Epidermal melanocyte (primary cell): ENCODE measurements at regions not wholly inside any gene's neighbourhood (a gene's known extent, or its start where the extent isn't known, plus 50 kb on each side); places are given as distances from the start of the nearest gene placed in this dataset.
"Not testable (repeated sequence)": the region's sequence is repeated elsewhere in the genome, so short reads cannot be mapped to it uniquely, and the experiment has no call there.

Experiments
- DNase-seq: peaks from one replicate; pipeline ENCODE4 v3.0.0; 2011; ENCODE audit warnings: low spot score; ENCODE audit not compliant: insufficient read length

GRCh38 chr1:30024411-30025195 is 698.8 kb downstream of the MATN1 start:
- DNase-seq, result no peak

GRCh38 chr1:30023339-30024022 is 699.9 kb downstream of the MATN1 start:
- DNase-seq, result no peak

GRCh38 chr1:30014031-30014430 is 709.4 kb downstream of the MATN1 start:
- no peak for DNase-seq

GRCh38 chr1:30012455-30013440 is 710.6 kb downstream of the MATN1 start:
- no peak for DNase-seq

GRCh38 chr1:30011970-30012369 is 711.4 kb downstream of the MATN1 start:
- no peak for DNase-seq

- DNase-seq, result no peak
These were observed 712.8 kb downstream of the MATN1 start for GRCh38 chr1:30010506-30011106.

- DNase-seq, result no peak
These were observed 713.7 kb downstream of the MATN1 start for GRCh38 chr1:30009720-30010119.

- DNase-seq, result no peak
These were observed 714.3 kb downstream of the MATN1 start for GRCh38 chr1:30008998-30009657.

GRCh38 chr1:30008372-30008997 is 714.9 kb downstream of the MATN1 start:
- DNase-seq, result no peak

- no peak for DNase-seq
These were observed 717.3 kb downstream of the MATN1 start for GRCh38 chr1:30005972-30006619.

GRCh38 chr1:30001732-30002039 is 721.7 kb downstream of the MATN1 start:
- no peak for DNase-seq

- no peak for DNase-seq
These were observed 722.2 kb downstream of the MATN1 start for GRCh38 chr1:30001011-30001731.

- no peak for DNase-seq
These were observed 723.1 kb downstream of the MATN1 start for GRCh38 chr1:30000266-30000665.

- DNase-seq, result no peak
These were observed 723.8 kb downstream of the MATN1 start for GRCh38 chr1:29999595-29999994.

GRCh38 chr1:29998686-29999085 is 724.7 kb downstream of the MATN1 start:
- no peak for DNase-seq

GRCh38 chr1:29997818-29998217 is 725.6 kb downstream of the MATN1 start:
- DNase-seq, result not testable (repeated sequence)

- no peak for DNase-seq
These were observed 729.4 kb downstream of the MATN1 start for GRCh38 chr1:29993950-29994349.

- DNase-seq, result no peak
These were observed 731.6 kb downstream of the MATN1 start for GRCh38 chr1:29991815-29992214.

- no peak for DNase-seq
These were observed 732.4 kb downstream of the MATN1 start for GRCh38 chr1:29991025-29991424.
